SHP77 treated with DMSO at 0.1 percent for 48 hours (cell line): ENCODE measurements at regions not wholly inside any gene's neighbourhood (a gene's known extent, or its start where the extent isn't known, plus 50 kb on each side); places are given as distances from the start of the nearest gene placed in this dataset.

Source experiments
- DNase-seq: peaks from one replicate; lab custom pipeline; 2025; lab: John Stamatoyannopoulos, UW

GRCh38 chr2:19747310-19748072 lies 154.3 kb downstream of the TTC32 start:
- DNase-seq: no peak

GRCh38 chr2:19746611-19747309 lies 155.0 kb downstream of the TTC32 start:
- DNase-seq: peak; percentile 7

- no peak for DNase-seq
Measured at GRCh38 chr2:19746137-19746600, 155.6 kb downstream of the TTC32 start.

- DNase-seq: no peak
Measured at GRCh38 chr2:19745318-19746136, 156.3 kb downstream of the TTC32 start.

GRCh38 chr2:19744456-19745199 lies 157.2 kb downstream of the TTC32 start:
- no peak for DNase-seq

GRCh38 chr2:19743641-19744040 lies 158.1 kb downstream of the TTC32 start:
- DNase-seq: no peak

GRCh38 chr2:19742872-19743271 lies 158.9 kb downstream of the TTC32 start:
- no peak for DNase-seq

GRCh38 chr2:19739256-19739655 lies 162.5 kb downstream of the TTC32 start:
- no peak for DNase-seq

- no peak for DNase-seq
Measured at GRCh38 chr2:19738707-19739106, 163.1 kb downstream of the TTC32 start.

- no peak for DNase-seq
Measured at GRCh38 chr2:19736191-19736831, 165.5 kb downstream of the TTC32 start.

GRCh38 chr2:19733951-19734425 lies 167.8 kb downstream of the TTC32 start:
- no peak for DNase-seq

GRCh38 chr2:19733390-19733789 lies 168.4 kb downstream of the TTC32 start:
- DNase-seq: no peak

GRCh38 chr2:19732255-19732654 lies 169.5 kb downstream of the TTC32 start:
- DNase-seq: no peak

- no peak for DNase-seq
Measured at GRCh38 chr2:19731515-19731914, 170.3 kb downstream of the TTC32 start.

- DNase-seq: no peak
Measured at GRCh38 chr2:19731037-19731436, 170.7 kb downstream of the TTC32 start.

- no peak for DNase-seq
Measured at GRCh38 chr2:19728125-19728524, 173.7 kb downstream of the TTC32 start.

- no peak for DNase-seq
Measured at GRCh38 chr2:19725392-19725791, 176.4 kb downstream of the TTC32 start.

- no peak for DNase-seq
Measured at GRCh38 chr2:19723021-19723420, 178.8 kb downstream of the TTC32 start.

- no peak for DNase-seq
Measured at GRCh38 chr2:19722531-19722971, 179.2 kb downstream of the TTC32 start.

- no peak for DNase-seq
Measured at GRCh38 chr2:19720306-19720705, 181.5 kb downstream of the TTC32 start.

- DNase-seq: no peak
Measured at GRCh38 chr2:19719540-19719939, 182.2 kb downstream of the TTC32 start.
